ENCODE measurements at regions not wholly inside any gene's neighbourhood (a gene's known extent, or its start where the extent isn't known, plus 50 kb on each side); places are given as distances from the start of the nearest gene placed in this dataset.
"Not testable (repeated sequence)": the region's sequence is repeated elsewhere in the genome, so short reads cannot be mapped to it uniquely, and the experiment has no call there.

DNA sequence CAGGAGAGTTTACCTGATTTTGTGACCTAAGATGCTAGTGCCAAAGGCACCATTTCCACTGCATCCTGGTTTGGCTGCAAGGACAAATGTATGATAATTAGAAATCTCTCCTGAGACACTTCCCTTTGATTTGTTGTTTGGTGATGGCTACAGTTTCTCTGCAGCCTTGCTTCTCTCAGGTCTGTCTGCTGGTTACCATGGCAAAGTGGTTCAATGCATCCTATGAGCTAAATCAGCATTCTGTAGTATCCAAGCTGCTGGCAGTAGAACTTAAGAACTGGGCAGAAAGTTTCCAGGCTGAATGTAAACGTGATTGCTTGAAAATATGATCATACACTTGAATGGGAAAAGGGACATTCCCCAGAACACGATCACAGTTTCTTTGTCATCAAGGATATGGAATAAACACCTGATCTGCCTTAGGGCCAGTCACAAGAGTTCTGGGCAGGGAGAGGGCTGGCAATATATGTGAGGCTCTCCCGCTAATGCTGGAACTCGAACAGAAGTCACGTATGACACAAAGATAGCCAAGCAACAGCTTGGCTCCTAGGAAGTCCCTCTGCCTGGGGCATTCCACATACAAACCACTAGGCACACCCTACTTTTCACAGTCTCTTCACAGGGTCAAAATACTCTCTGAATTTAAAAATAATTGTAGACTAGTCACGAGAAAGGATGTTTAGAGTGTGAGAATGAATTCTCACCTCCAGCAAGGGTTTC, 138.1 kb upstream of the GRAMD2B start:
- no peak overlapping the region for H3K4me2 ChIP-seq
- no peaks in the 10 kb centered on the region for H3F3A ChIP-seq (ENCODE audit: low read depth)
- peaks cover 19% of the 10 kb centered on the region for H3K4me1 ChIP-seq
- no peak overlapping the region for H3K9ac ChIP-seq
- H3K36me3 ChIP-seq: no peaks in the 10 kb centered on the region
- no peaks in the 10 kb centered on the region for H3K9me3 Mint-ChIP-seq
- H3K27ac ChIP-seq: no peak overlapping the region
- H3K36me3 Mint-ChIP-seq: peaks cover 3% of the 10 kb centered on the region
- peaks cover 2% of the 10 kb centered on the region for H3K27me3 Mint-ChIP-seq (ENCODE audit: insufficient read depth, low read depth)
- H4K20me1 ChIP-seq (ENCODE audit: low read depth): no peaks in the 10 kb centered on the region
- no peak for DNase-seq (ENCODE audit: low spot score)
- peak overlapping the region; percentile 37 for H2AFZ ChIP-seq (replicated peaks)
- peaks cover 42% of the 10 kb centered on the region for H3K4me1 Mint-ChIP-seq
- H3K27ac Mint-ChIP-seq: peak overlapping the region; percentile 51
- no peaks in the 10 kb centered on the region for H3K27me3 ChIP-seq
- H3K4me3 Mint-ChIP-seq: no peak overlapping the region
- no peak for TF ChIP-seq EZH2phosphoT487 (IDR thresholded peaks at IDR 0.05)
- TF ChIP-seq EZH2 (IDR thresholded peaks at IDR 0.05): no peak
- TF ChIP-seq, protein P1, sequence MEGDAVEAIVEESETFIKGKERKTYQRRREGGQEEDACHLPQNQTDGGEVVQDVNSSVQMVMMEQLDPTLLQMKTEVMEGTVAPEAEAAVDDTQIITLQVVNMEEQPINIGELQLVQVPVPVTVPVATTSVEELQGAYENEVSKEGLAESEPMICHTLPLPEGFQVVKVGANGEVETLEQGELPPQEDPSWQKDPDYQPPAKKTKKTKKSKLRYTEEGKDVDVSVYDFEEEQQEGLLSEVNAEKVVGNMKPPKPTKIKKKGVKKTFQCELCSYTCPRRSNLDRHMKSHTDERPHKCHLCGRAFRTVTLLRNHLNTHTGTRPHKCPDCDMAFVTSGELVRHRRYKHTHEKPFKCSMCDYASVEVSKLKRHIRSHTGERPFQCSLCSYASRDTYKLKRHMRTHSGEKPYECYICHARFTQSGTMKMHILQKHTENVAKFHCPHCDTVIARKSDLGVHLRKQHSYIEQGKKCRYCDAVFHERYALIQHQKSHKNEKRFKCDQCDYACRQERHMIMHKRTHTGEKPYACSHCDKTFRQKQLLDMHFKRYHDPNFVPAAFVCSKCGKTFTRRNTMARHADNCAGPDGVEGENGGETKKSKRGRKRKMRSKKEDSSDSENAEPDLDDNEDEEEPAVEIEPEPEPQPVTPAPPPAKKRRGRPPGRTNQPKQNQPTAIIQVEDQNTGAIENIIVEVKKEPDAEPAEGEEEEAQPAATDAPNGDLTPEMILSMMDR (IDR thresholded peaks at IDR 0.05): no peak
- H3K9me3 ChIP-seq (ENCODE audit: low read depth): no peaks in the 10 kb centered on the region
- H3K79me2 ChIP-seq (ENCODE audit: low read depth): no peaks in the 10 kb centered on the region
- H3K4me3 ChIP-seq: no peak overlapping the region

DNA sequence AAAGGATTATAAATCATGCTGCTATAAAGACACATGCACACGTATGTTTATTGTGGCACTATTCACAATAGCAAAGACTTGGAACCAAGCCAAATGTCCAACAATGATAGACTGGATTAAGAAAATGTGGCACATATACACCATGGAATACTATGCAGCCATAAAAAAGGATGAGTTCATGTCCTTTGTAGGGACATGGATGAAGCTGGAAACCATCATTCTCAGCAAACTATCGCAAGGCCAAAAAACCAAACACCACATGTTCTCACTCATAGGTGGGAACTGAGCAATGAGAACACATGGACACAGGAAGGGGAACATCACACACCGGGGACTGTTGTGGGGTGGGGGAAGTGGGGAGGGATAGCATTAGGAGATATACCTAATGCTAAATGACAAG, 127.1 kb upstream of the GRAMD2B start:
- H3K79me2 ChIP-seq (ENCODE audit: low read depth); H3K4me3 ChIP-seq; H3K4me3 Mint-ChIP-seq; DNase-seq (ENCODE audit: low spot score); H3K4me1 ChIP-seq; H3K4me1 Mint-ChIP-seq; H3K27ac Mint-ChIP-seq; H2AFZ ChIP-seq (replicated peaks); H3K27ac ChIP-seq; H3K9ac ChIP-seq; H3F3A ChIP-seq (ENCODE audit: low read depth); H3K36me3 ChIP-seq; H3K4me2 ChIP-seq; H4K20me1 ChIP-seq (ENCODE audit: low read depth); H3K36me3 Mint-ChIP-seq; H3K27me3 Mint-ChIP-seq (ENCODE audit: insufficient read depth, low read depth); H3K27me3 ChIP-seq; H3K9me3 ChIP-seq (ENCODE audit: low read depth): not testable (repeated sequence)
- H3K9me3 Mint-ChIP-seq: peaks cover 10% of the 10 kb centered on the region

DNA sequence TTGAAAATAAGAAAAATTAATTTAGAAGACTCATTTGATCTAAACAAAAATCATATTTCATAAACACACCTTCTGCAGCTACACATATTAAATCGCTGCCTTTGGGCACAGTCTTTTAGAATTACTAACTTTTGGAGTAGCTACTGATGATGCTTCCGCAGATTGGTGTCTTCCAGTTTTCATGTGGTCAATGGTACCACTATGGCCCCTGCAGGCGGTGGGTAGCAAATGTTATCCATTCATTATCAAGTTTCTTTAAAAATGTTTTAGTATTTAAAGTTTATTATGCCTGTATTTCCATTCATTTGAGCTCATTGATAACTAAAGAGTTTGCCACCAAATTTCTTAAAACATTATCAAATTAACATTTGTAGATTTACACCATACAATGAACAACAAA, 122.9 kb upstream of the GRAMD2B start:
- peaks cover 5% of the 10 kb centered on the region for H3K36me3 Mint-ChIP-seq
- H3F3A ChIP-seq (ENCODE audit: low read depth): no peaks in the 10 kb centered on the region

DNA sequence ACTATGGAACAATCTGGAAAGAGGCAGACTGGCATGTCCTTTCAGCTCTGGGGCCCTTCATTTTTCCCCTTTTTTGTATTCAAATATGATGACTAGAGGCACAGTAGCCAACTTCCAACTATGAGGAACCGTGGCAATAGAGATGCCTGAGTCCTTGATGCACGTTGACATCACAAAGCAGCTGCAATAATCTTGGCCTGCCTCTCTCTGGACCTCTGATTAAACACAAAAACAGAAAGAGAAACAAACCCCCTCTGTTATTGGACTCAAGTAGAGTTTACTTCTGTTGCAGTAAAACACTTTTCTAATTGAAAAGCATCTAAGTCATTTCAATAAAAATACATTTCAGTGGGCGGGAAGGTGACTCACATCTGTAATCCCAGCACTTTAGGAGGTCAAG, 122.2 kb upstream of the GRAMD2B start:
- Mint-ChIP-seq H3K4me3 (no peak overlapping the region), H3K27ac (no peak overlapping the region), H3K27me3 (ENCODE audit: insufficient read depth, low read depth) (peaks cover 5% of the 10 kb centered on the region), H3K36me3 (peaks cover 5% of the 10 kb centered on the region), H3K9me3 (peaks cover 16% of the 10 kb centered on the region), H3K4me1 (peaks cover 2% of the 10 kb centered on the region)
- Histone ChIP-seq H3F3A (ENCODE audit: low read depth) (no peaks in the 10 kb centered on the region), H3K4me3 (no peak overlapping the region), H3K36me3 (no peaks in the 10 kb centered on the region), H3K4me1 (no peaks in the 10 kb centered on the region), H3K27me3 (no peaks in the 10 kb centered on the region), H3K9ac (no peak overlapping the region), H3K27ac (no peak overlapping the region), H3K4me2 (no peak overlapping the region), H2AFZ (replicated peaks) (no peak overlapping the region), H3K79me2 (ENCODE audit: low read depth) (no peaks in the 10 kb centered on the region), H3K9me3 (ENCODE audit: low read depth) (no peaks in the 10 kb centered on the region), H4K20me1 (ENCODE audit: low read depth) (no peaks in the 10 kb centered on the region)
- no peak for DNase-seq (ENCODE audit: low spot score)
- TF ChIP-seq, protein P1 (IDR thresholded peaks at IDR 0.05): no peak
- no peak for TF ChIP-seq EZH2phosphoT487 (IDR thresholded peaks at IDR 0.05)
- no peak for TF ChIP-seq EZH2 (IDR thresholded peaks at IDR 0.05)

More for the DNA sequence above, 122.9 kb upstream of the GRAMD2B start:
- Histone ChIP-seq H4K20me1 (ENCODE audit: low read depth) (no peaks in the 10 kb centered on the region), H3K4me2 (no peak overlapping the region), H3K9me3 (ENCODE audit: low read depth) (no peaks in the 10 kb centered on the region), H3K4me1 (no peaks in the 10 kb centered on the region), H3K27ac (no peak overlapping the region), H3K79me2 (ENCODE audit: low read depth) (no peaks in the 10 kb centered on the region), H3K9ac (no peak overlapping the region), H3K4me3 (no peak overlapping the region), H2AFZ (replicated peaks) (no peak overlapping the region), H3K27me3 (no peaks in the 10 kb centered on the region), H3K36me3 (no peaks in the 10 kb centered on the region)
- TF ChIP-seq, protein P1 (IDR thresholded peaks at IDR 0.05): peak; percentile 35
- TF ChIP-seq EZH2 (IDR thresholded peaks at IDR 0.05): no peak
- TF ChIP-seq EZH2phosphoT487 (IDR thresholded peaks at IDR 0.05): no peak
- Mint-ChIP-seq H3K27ac (no peak overlapping the region), H3K4me1 (peaks cover 2% of the 10 kb centered on the region), H3K4me3 (no peak overlapping the region), H3K27me3 (ENCODE audit: insufficient read depth, low read depth) (peaks cover 5% of the 10 kb centered on the region), H3K9me3 (peaks cover 20% of the 10 kb centered on the region)
- no peak for DNase-seq (ENCODE audit: low spot score)
